Fibroblast of skin of back (primary cell): ENCODE measurements at regions not wholly inside any gene's neighbourhood (a gene's known extent, or its start where the extent isn't known, plus 50 kb on each side); places are given as distances from the start of the nearest gene placed in this dataset.
"Not testable (repeated sequence)": the region's sequence is repeated elsewhere in the genome, so short reads cannot be mapped to it uniquely, and the experiment has no call there.

Experiments used
- DNase-seq: peaks from one replicate; pipeline ENCODE4 v3.0.0-alpha.2; 2013

GRCh38 chr2:2516386-2516785, 185.3 kb upstream of the MYT1L start:
- no peak for DNase-seq

- DNase-seq, result no peak
These were observed 181.9 kb upstream of the MYT1L start for GRCh38 chr2:2512931-2513330.

DNA sequence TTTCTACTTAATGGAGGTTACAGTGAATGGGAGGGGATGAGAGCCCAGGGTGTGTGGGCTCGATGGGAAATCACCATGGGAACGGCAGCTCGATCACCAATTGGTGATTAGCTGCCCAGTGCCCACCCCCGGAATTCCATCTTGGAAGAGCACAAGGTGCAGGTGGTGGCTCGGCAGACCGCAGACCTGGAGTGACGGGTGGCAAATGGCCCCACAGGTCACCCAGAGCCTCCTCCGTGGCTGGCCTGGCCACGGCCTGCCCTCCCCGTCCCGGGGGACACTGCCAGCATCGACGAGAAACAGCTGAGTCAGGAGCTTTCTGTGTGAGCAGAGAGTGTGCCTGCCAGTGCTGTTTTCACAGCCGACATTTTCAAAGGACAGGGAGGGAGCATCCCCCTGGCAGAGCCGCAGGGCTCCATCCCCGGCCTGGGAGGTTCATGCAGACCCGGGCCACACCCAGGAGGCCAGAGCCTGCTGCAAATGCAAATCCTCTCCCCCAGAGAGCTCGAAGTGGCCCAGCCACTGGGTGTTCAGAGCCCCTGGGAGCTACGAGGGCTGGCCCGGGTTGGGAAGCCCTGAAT, 176.4 kb upstream of the MYT1L start:
- no peak for DNase-seq

DNA sequence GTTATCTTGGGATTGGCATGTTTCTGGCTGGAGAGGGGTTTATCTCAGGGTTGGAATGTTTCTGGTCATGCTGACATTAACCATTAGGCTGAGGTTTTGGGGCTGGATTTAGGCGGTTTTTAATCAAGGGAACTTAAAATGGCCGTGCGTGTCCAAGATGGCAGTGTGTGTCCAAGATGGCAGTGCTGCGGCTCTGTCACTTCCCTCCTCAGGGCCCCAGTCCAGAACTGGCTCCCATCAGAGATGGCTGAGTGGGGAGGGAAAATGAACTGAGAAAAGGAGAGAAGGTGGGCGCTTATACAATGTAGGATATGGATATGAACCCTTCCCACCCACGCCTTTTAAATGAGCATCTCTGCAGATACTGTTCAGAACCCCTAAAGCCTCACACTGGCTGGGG, 175.5 kb upstream of the MYT1L start:
- DNase-seq, result no peak

DNA sequence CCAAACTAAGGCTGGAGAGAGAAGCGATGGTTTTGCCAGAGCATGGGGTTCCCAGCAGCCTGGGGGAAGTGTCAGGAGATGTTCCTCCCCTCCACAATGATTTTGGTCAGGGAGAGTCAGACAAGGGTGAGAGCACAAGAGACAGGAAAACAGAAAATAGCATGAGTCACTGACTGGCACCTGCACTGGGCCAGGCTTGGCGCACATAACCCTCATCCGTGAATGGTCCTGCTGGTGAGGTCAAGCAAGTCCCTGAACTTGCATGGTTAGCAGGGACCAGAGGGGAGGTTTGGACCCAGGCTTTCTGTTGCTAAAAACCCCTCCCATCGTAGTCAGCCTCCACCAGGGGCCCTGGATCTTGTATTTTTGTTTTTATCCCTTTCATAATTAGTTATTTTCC, 174.5 kb upstream of the MYT1L start:
- no peak for DNase-seq

DNA sequence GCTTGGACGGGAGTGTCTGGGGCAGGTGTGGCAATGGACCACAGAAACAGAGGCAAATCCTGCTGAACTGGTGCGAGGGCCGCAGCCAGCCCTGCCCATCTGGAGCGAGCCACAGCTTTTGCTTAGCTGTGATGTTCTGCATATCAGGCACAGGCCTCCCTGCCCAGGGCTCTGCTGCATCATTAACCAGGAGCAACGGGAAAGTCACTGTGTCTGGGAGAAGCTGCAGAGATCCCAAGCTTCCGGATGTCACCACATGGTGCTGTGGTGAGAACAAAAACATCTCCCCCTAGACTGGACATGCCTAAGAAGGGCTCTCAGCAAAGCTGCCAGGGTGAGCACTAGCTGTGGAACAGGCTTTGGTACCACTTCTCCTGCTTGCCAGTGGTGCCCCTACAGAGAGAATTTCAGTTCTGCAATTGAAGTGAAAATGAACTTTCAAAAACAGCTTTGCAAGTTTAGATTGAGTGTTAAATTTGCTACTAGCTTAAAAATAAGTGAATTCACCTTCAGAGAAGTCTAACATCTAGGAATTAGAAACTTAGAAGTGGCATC, 172.9 kb upstream of the MYT1L start:
- no peak for DNase-seq

GRCh38 chr2:2502201-2502549, 171.1 kb upstream of the MYT1L start:
- DNase-seq, result no peak

- DNase-seq, result no peak
These were observed 170.6 kb upstream of the MYT1L start for GRCh38 chr2:2501454-2502200.

DNA sequence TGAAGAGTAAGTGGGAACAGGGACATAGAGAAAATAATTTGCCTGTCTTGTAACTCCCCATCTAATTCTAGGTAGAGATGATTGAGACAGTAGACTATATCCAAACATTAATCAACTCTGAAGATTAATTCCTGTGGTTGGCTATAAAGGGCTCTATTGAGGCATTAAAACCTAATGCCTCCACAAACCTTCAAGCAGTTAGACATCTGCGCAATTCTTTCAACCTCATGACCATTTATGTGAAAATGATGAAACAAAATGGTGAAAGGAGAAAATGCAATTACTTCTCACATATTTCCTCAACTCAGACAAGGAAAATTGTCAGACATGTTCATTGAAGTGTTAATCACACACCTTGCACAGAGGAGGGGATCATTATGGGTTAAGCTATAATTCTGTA, 164.5 kb upstream of the MYT1L start:
- no peak for DNase-seq

DNA sequence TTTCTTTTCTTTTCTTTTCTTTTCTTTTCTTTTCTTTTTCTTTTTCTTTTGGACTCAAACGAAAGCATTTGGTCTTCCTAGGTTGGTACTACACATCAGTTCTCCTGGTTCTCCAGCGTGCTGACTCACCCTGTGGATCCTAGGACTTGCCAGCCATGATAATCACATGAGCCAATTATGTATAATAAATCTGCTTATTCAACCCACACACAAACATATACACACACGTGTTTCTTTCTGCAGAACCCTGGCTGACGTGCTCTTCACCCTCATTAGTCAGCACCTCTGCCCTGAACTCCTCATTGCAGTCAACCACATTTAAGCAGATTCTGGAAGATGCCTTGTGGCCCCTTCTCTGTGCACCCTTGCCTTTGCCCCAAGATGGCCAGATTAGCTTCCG, 162.4 kb upstream of the MYT1L start:
- no peak for DNase-seq

GRCh38 chr2:2492800-2493199, 161.7 kb upstream of the MYT1L start:
- no peak for DNase-seq

DNA sequence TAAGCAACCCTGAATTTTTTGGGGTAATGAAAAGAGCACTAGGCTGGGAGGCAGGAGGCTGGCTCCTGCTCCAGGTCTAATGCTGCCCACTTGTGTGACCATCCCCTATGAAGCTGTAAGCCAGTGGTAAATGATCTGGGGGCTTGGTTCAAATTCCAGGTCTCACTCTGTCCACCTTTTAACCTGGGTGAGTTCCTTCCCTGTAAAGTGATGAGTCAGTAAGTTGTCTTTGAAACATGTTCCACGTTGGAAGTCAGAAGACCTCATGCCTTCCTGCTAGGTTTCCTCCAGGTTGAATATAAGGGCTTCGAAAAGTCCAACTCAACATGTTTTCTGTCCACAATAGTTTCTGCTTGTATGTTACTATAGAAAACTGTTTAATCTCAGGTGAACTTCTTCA, 160.9 kb upstream of the MYT1L start:
- no peak for DNase-seq

DNA sequence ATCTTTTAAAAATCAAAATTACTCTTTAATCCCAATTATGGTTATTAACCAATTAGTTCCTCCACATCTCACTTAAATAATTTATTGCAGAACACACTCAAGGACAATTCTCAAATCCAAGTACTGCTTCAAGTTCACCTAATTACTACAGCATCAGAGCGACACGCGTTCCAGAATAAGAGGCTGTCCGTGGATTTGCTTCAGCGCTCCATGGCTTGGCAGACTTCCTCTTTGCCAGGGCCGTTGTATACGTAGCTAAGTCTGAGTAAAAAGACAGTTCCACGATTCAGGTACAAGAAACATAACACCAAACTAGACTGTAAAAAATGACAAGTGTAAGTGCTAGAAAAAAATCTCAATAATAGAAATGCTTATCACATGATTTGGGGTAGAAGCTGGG, 153.2 kb upstream of the MYT1L start:
- no peak for DNase-seq

- DNase-seq, result no peak
These were observed 151.8 kb upstream of the MYT1L start for GRCh38 chr2:2482851-2483250.

DNA sequence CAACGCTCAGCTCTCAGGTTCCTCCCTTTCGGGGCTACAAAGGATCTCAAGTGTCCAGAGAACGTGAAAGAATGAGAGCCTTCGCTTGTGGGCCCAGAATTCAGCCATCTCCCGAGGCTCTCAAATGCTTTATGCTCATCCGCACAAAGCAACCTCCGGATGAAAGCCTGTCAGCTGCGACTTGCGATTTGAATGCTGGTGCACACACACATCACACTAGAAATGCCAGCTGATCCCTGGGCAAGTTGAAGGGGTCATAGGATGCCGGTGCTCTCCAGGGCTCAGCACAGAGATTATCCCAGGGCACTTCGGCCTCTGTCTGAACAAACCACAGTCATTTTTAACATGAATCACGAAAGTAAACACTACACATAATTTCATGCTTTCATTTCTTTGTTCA, 141.8 kb upstream of the MYT1L start:
- no peak for DNase-seq

DNA sequence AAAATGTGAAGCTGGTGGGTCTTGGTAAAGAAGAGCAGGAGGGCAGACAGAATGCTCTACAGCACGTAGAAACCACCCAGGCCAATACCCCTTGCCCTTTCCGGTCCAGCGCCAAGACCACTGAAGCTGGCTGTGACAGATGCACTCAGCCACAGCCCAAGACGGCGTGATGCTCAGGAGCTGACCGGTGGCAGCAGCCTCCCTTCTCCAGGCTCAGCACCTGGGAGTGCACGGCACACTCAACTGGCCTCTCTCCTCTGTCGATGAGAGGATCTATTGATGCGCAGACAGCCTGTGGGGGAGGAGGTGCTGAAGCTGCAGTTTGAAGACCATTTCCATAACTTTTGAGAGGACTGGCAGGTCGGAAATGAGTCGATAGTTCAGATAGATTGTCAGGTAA, 141.0 kb upstream of the MYT1L start:
- no peak for DNase-seq

- DNase-seq, result no peak
These were observed 135.5 kb upstream of the MYT1L start for GRCh38 chr2:2466534-2466933.

DNA sequence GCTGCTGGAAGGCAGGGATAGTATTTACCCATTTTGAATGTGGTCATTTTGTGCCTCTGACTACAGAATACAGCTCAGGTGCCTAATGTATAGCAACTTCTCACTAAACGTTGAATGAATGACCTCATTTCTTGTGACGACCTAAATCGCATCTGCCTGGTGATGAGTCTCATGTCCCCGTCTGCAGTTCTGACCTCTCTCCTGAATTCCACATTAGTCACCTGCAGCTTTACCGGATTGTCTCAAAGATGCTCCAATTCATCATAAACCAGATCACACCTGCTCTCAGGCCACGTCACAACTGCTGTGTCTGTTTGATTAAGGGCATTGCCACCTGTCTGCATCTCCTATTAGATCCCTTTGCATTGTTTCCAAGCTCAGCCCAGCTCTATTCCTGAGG, 133.6 kb upstream of the MYT1L start:
- DNase-seq, result no peak

DNA sequence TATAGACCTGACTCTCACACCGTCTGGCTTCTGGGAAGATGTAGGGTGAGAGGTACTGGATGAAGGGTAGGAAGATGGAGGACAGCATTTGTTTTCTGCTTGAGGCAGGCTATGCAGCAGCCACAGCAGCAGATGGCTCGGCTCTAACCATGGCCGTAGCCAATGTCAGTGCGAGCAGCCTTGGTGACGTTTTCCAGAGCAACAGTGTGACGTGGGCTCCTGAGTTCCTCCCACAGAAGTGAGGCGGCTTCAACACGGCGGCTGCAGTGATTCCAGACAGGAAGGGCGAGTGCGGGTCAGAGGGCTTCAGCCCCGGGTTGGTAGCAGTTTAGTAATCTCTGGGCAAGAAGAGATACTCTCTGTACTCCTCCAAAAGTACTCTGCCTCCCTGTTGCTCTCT, 133.0 kb upstream of the MYT1L start:
- DNase-seq, result no peak

DNA sequence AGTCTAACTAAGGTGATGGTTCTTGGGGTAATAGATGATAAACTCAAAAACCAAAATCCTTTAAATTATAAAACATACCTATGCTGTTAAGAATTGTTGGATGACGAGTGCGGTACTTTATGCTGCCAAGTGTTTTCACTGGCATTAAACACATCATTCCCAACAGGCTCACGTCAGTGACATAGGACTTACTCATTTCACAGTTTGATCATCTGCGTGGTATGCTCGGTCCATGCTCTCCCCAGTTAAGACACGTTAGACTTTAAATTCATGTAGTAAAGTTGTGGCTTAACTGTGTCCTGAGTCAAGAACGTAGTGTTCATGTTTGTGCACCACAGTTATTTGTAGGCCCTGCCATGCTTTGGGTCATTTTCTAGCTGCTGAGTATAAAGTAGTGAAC, 125.6 kb upstream of the MYT1L start:
- peak; percentile 82 for DNase-seq

DNA sequence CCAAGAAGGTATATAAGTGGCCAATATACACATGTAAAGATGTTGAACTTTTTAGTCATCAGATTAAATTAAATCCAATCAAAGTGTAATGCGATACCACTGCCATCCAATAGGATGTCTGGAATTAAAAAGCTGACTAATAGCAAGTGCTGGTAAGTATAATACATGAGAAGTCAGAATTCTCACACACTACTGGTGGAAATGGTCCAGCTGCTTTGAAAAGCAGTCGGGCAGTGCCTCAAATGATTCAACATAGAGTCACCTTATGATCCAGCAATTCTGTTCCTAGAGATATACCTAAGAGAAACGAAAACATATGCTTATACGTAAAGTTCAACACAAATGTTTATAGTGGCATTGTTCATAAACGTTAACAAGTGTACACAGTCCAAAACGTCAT, 124.1 kb upstream of the MYT1L start:
- DNase-seq, result peak; percentile 36

DNA sequence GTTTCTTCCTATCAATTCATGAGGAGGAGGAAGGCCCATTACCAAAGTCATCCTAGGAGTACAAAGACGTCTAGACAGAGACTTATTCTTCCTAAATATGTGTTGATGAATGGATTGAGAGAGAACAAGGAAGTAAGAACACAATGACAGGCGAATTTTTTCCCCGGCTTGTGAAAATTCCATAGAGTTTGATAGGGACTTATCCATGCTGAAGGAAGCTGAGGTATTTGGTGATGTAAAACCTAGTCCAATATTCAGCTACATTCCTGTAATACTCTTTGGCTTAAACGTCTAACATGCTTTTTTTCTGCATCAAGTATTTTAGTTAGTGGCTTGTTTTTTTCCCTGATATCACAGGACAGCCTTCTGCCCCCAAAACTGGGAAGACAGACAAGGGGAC, 121.9 kb upstream of the MYT1L start:
- DNase-seq, result peak; percentile 72

DNA sequence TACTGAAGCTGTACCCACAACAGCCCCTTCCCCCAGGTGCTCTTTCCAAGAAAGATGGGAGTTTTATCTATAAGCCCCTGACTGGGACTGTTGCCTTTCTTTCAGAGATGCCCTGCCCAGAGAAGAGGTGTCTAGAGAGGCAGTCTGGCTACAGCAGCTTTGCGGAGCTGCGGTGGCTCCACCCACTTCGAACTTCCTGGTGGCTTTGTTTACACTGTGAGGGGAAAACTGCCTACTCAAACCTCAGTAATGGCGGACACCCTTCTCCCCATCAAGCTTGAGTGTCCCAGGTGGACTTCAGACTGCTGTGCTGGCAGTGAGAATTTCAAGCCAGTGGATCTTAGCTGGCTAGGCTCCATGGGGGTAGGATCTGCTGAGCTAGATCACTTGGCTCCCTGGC, 120.2 kb upstream of the MYT1L start:
- DNase-seq, result not testable (repeated sequence)

DNA sequence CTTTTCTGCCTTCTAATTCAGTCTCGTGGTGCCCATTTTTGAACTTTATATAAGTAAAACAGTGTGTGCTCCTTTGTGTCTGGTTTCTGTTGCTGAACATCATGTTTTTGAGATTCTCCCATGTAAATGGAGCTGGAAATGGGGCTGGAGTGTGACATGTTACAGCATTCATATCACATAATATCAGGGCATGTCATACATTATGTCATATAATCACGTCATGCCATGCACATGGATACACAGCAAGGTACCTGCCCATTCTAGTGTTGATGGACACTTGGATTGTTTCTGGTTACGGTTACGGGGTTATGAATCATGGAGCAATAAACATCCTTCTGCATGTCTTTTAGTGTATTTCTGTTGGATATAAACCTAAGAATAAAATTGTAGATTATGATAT, 117.1 kb upstream of the MYT1L start:
- no peak for DNase-seq

- no peak for DNase-seq
These were observed 91.5 kb upstream of the MYT1L start for GRCh38 chr2:2422621-2423020.
